ENCODE measurements at regions not wholly inside any gene's neighbourhood (a gene's known extent, or its start where the extent isn't known, plus 50 kb on each side); places are given as distances from the start of the nearest gene placed in this dataset.
"Not testable (repeated sequence)": the region's sequence is repeated elsewhere in the genome, so short reads cannot be mapped to it uniquely, and the experiment has no call there.

GRCh38 chr20:29741894-29742698, 1515.4 kb upstream of the DEFB115 start:
- no peak for TF ChIP-seq CTCF (IDR thresholded peaks at IDR 0.05; ENCODE audit: insufficient read depth, low read length, missing control alignments)

GRCh38 chr20:29742699-29743100, 1514.8 kb upstream of the DEFB115 start:
- no peak for TF ChIP-seq CTCF (IDR thresholded peaks at IDR 0.05; ENCODE audit: insufficient read depth, low read length, missing control alignments)
- ChIA-PET CTCF (no interaction called here), POLR2A (no interaction called here)
- no peak for DNase-seq (ENCODE audit: low read depth, low spot score)
- H3K4me3 ChIP-seq (ENCODE audit: low read depth, low read length): no peak overlapping the region

More at GRCh38 chr20:29741894-29742698, 1515.4 kb upstream of the DEFB115 start:
- ChIA-PET POLR2A (no interaction called here), CTCF (no interaction called here)
- H3K4me3 ChIP-seq (ENCODE audit: low read depth, low read length): no peak overlapping the region
- no peak for DNase-seq (ENCODE audit: low read depth, low spot score)

GRCh38 chr20:29743101-29743931, 1514.1 kb upstream of the DEFB115 start:
- POLR2A ChIA-PET: no interaction called here
- no peak overlapping the region for H3K4me3 ChIP-seq (ENCODE audit: low read depth, low read length)
- no peak for DNase-seq (ENCODE audit: low read depth, low spot score)
- TF ChIP-seq CTCF (IDR thresholded peaks at IDR 0.05; ENCODE audit: insufficient read depth, low read length, missing control alignments): no peak
- CTCF ChIA-PET: no interaction called here

GRCh38 chr20:29744071-29744470, 1513.4 kb upstream of the DEFB115 start:
- ChIA-PET POLR2A (no interaction called here), CTCF (no interaction called here)
- TF ChIP-seq CTCF (IDR thresholded peaks at IDR 0.05; ENCODE audit: insufficient read depth, low read length, missing control alignments): no peak
- H3K4me3 ChIP-seq (ENCODE audit: low read depth, low read length): no peak overlapping the region
- no peak for DNase-seq (ENCODE audit: low read depth, low spot score)

- DNase-seq (ENCODE audit: low read depth, low spot score); H3K4me3 ChIP-seq (ENCODE audit: low read depth, low read length); CTCF ChIA-PET; POLR2A ChIA-PET: not testable (repeated sequence)
Measured at GRCh38 chr20:29745534-29746245, 1511.8 kb upstream of the DEFB115 start.

GRCh38 chr20:29750268-29750899, 1507.1 kb upstream of the DEFB115 start:
- H3K4me3 ChIP-seq (ENCODE audit: low read depth, low read length): no peak overlapping the region
- TF ChIP-seq CTCF (IDR thresholded peaks at IDR 0.05; ENCODE audit: insufficient read depth, low read length, missing control alignments): no peak
- DNase-seq (ENCODE audit: low read depth, low spot score): no peak
- ChIA-PET CTCF (no interaction called here), POLR2A (no interaction called here)

- H3K4me3 ChIP-seq (ENCODE audit: low read depth, low read length); DNase-seq (ENCODE audit: low read depth, low spot score); CTCF ChIA-PET; POLR2A ChIA-PET: not testable (repeated sequence)
Measured at GRCh38 chr20:29752644-29753425, 1504.6 kb upstream of the DEFB115 start.

- CTCF ChIA-PET; H3K4me3 ChIP-seq (ENCODE audit: low read depth, low read length); DNase-seq (ENCODE audit: low read depth, low spot score); POLR2A ChIA-PET: not testable (repeated sequence)
Measured at GRCh38 chr20:29753426-29753746, 1504.1 kb upstream of the DEFB115 start.

GRCh38 chr20:29753879-29754278, 1503.6 kb upstream of the DEFB115 start:
- H3K4me3 ChIP-seq (ENCODE audit: low read depth, low read length); POLR2A ChIA-PET: not testable (repeated sequence)

More at GRCh38 chr20:29753879-29754278, 1503.6 kb upstream of the DEFB115 start:
- DNase-seq (ENCODE audit: low read depth, low spot score); CTCF ChIA-PET: not testable (repeated sequence)
